GM19463 (cell line): ENCODE measurements at regions not wholly inside any gene's neighbourhood (a gene's known extent, or its start where the extent isn't known, plus 50 kb on each side); places are given as distances from the start of the nearest gene placed in this dataset.
"Not testable (repeated sequence)": the region's sequence is repeated elsewhere in the genome, so short reads cannot be mapped to it uniquely, and the experiment has no call there.

ENCODE experiments used
- ATAC-seq: cut with Tn5 transposase; IDR thresholded peaks from one replicate; pipeline ENCODE4 v1.9.1; 2021; ENCODE audit warnings: mild to moderate bottlenecking, moderate library complexity; ENCODE audit not compliant: unreplicated experiment

- ATAC-seq: no peak
Observed at GRCh38 chr1:103469801-103470200, 55.7 kb upstream of the RNPC3 start.

DNA sequence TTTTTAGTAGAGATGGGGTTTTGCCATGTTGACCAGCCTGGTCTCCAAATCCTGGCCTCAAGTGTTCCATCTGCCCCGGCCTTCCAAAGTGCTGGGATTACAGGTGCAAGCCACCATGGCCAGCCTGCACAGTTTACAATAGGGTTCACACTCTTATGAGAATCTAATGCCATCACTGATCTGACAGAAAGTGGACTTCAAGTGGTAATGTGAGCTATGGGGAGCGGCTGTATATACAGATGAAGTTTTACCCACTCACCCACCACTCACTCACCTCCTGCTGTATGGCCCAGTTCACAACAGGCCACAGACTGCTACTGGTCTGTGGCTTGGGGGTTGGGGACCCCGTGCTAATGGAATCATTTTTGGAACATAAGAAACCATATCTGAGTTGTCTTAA is 58.4 kb upstream of the RNPC3 start:
- ATAC-seq: no peak

DNA sequence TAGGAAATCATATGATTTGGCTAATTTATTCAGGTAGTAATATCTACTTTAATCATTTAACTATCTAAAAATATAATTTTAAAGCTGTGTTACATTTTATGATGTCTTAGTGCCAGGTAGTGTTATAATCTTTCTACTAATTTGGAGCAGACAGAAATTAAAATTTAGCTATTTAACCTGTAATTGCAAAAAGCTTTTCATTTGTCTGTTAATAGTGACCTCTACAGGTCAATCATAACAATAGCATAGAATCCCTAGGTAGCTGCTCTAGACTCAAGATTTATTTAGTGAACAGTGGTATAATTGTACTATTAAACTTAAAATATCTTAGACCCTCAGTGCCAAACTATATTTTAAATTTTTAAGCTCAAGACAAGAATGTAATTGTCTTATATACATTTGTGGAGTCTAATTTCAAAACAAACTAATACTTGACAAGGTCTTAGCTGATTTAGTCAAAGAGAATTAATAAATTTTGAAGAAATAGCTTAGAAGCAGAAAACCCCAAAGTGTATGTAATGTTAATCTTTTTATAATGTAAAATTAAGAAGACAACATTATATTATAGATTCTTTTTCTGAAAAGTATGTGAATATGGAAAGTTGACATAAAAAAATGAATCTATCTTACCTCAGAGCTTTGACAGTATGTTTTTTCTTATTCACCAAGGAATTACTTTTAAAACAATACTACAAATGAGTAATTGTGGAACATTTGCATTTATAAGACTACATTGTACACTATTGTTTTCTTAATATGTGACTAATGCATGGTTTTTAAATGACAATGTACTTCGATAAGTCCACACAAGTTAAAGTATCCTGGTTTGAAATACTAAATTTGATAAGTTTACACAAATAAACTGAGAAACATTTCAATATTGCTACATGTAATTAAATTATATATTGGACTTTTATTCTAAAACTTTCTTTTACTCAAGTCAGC is 64.1 kb upstream of the RNPC3 start:
- ATAC-seq: no peak

DNA sequence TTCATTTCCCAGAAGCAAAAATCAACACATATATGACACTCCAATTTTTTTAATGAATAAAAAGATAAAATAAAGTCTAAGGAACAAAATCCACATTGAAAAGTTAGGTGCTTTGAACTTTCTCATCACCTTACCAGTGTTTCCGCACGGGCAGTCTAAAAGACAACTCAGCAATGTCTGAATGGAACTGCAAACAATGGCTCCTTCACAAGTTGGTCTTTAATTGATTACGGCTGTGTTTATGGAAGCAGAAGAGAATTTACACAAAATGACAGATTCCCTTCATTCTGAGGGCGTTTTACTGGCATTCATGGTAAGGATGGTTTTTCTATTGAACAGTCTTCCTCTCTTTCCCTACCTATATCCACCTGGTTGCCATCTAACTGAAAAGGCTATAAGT is 65.0 kb upstream of the RNPC3 start:
- ATAC-seq: no peak

DNA sequence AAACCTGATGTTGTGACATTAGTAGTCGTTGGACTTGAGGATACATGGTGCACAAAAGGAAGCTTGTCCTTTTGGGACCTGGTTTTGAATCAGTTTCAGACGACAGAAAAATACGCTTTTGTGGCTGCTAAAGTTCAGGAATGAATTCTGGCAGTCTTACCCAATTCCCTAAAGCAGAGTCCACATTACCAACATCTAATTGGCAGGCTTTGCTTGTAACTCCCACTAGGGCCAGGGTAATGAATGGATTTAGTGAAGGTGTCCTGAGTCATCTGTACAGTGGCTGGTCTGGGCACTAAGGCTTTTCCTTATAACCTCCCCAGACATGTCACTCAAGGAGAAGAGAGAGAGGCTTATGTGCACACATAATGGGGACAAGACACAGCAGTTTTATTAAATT is 66.2 kb upstream of the RNPC3 start:
- no peak for ATAC-seq

DNA sequence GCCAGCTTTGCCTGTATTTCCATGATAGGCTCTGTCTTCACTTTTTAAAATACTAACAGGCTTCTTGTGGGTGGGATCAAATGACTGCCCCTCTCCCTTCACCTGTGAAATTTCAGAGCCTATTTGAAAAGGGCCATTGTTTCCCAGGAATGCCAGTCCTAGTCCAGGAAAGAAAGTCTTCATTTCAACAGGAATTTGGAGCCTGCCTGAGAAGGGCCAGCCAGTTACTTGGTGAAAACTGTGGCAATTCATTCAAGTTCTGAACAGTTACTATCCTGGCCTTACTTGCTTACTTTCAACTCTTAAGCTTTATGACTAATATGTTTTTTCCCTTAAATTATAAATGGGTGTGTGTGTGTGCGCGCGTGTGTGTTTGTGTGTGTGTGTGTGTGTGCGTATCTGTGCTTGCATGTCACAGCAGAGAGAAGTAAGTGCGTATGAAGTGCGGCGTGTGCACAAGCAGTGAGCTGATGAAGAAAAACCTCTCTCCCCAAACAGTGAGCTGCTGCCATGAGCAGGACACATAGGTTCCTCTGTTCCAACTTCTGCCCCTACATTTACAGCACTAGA is 67.5 kb upstream of the RNPC3 start:
- ATAC-seq: no peak

DNA sequence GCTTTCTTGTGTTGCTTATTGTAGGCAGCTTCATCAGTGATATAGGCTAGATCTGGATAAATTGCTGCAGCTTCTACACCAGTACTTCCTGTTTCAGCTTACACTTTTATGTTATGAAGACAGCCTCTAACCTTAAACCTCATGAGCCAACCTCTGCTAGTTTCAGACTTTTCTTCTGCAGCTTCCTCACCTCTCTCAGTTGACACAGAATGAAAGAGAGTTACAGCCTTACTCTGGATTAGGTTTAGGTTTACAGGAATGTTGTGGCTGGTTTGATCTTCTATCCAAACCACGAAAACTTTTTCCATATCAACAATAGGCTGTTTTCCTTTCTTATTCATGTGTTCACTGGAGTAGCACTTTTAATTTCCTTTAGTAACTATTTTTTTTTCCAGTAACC is 76.9 kb upstream of the RNPC3 start:
- ATAC-seq: no peak

GRCh38 chr1:103447471-103447870 is 78.0 kb upstream of the RNPC3 start:
- no peak for ATAC-seq

- ATAC-seq: no peak
Observed at GRCh38 chr1:103441342-103441741, 84.2 kb upstream of the RNPC3 start.

DNA sequence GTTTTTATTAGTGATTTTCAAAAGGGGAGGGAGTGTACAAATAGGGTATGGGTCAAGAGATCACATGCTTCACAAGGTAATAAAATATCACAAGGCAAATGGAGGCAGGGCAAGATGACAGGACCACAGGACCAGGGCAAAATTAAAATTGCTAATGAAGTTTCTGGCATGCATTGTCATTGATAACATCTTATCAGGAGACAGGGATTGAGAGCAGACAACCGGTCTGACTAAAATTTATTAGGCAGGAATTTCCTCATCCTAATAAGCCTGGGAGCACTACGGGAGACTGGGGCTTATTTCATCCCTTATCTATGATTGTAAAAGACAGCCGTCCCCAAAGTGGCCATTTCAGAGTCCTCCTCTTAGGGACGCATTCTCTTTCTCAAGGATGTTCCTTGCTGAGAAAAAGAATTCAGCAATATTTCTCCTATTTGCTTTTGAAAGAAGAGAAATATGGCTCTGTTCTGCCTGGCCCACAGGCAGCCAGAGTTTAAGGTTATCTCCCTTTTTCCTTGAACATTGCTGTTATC is 88.9 kb upstream of the RNPC3 start:
- ATAC-seq: not testable (repeated sequence)

- ATAC-seq: no peak
Observed at GRCh38 chr1:103435443-103435842, 90.1 kb upstream of the RNPC3 start.

GRCh38 chr1:103424650-103425049 is 100.8 kb upstream of the RNPC3 start:
- no peak for ATAC-seq

GRCh38 chr1:103416681-103417286 is 108.7 kb upstream of the RNPC3 start:
- no peak for ATAC-seq

GRCh38 chr1:103387898-103388297 is 137.6 kb upstream of the RNPC3 start:
- ATAC-seq: no peak

DNA sequence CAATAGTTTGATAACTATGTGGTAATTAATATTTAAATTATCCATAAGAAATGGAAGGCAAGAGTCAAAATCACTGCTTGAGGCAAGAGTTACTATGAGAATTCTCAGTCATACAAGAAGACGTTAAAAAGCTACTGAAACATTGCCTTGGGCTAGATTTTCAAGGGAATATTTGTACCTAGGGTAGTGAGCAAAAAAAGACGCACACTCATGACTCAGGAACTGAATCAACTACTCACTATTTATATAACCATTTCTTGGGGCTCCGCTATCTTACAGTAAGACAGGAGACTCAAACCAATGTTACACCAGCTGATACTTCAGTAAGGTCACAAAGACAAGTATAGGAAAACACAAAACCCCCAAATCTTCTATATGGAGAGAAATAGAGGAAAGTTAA is 151.5 kb upstream of the RNPC3 start:
- ATAC-seq: no peak

- no peak for ATAC-seq
Observed at GRCh38 chr1:103372866-103373265, 152.6 kb upstream of the RNPC3 start.

- no peak for ATAC-seq
Observed at GRCh38 chr1:103371234-103371633, 154.3 kb upstream of the RNPC3 start.

DNA sequence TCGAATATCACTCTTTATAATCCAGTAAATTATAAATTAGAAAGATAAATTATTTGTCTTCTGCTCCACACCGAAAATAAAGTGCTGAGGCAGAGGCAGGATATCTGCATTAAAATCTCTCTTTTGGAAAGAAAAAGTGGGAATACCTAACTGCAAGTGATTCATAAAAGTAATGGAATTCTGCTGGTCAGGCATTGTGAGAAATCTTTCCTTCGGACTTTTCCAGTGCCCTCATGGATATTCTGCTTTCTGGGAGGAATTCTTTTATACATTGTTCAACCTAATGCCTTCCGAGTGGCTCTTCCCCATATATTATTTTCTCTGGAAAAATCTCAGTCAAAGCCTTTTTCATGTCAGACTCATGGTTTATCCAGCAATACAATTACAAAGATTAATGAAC is 158.3 kb upstream of the RNPC3 start:
- no peak for ATAC-seq

DNA sequence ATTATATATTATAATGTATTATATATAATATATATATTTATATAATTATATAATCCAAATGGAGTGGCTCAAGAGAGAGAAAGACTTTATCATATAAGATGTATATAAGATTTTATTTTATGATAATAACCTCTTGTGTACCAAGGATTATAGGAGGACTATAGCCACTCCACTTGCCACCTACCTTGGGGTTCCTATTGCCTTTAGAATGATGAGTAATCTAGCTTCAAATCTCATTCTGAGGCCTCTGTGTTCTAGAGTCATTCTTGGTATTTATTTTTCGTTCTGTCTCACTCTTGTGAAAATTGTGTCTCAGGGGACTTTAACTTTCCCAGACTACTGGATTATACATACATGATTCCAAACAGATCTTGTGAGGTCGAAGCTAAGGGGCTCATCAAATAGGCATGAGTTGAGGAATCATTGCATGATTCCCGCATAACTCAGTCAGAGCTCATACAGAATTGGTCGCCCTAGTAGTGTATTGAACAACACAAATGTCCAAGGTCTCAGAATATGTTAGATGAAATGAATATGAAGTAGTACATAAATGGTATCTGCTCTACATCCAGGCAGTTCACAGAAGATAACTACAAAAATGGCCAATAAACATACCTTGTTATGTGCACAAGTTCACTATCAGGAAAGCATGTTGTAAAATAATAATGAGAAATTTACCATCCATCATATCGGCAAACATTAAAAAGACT is 159.5 kb upstream of the RNPC3 start:
- ATAC-seq: no peak

DNA sequence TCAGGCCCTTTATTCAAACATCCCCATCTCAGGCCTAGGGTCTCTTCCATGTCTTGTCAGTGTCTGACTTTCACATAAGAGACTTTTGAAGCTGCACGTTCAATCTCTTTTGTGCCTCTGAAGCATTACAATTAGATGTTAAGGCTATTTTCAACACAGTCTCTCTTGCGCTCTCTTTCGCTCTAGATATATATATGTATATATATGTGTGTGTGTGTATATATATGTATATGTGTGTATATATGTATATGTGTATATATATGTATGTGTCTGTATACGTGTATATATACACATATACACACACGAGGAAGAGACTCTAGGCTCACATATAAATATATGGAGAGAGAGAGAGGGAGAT is 162.5 kb upstream of the RNPC3 start:
- ATAC-seq: no peak

DNA sequence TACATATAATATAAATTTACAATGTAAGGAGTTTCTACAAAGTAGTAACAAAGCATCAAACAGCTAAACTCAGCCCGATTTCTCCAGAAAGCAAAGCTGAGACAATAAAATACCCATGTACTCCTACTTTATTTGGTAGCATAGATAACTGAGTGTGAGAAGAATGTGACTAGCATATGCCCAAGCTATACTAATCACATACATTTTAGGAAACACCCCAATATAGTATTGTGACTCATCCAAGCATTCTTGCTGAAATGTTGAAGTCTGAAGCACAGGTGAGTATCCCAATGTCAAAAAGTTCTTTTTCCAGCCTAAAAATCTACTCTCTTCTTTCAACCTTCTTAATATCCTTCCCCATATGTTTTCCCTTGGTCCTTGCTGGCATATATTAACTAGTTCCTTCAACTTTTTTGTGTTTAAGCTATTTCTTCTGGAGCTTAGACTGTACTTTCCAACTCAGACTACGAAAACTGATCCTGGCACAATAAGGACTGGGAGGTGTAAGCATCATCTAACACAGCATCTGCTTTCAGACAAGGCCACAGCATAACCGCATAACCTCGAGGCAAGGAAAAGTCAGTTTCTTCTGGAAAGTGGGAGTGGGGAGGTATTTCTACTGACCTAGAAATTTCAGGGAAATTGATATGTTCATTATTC is 163.0 kb upstream of the RNPC3 start:
- ATAC-seq: no peak
